ENCODE measurements at regions not wholly inside any gene's neighbourhood (a gene's known extent, or its start where the extent isn't known, plus 50 kb on each side); places are given as distances from the start of the nearest gene placed in this dataset.
"Not testable (repeated sequence)": the region's sequence is repeated elsewhere in the genome, so short reads cannot be mapped to it uniquely, and the experiment has no call there.

DNA sequence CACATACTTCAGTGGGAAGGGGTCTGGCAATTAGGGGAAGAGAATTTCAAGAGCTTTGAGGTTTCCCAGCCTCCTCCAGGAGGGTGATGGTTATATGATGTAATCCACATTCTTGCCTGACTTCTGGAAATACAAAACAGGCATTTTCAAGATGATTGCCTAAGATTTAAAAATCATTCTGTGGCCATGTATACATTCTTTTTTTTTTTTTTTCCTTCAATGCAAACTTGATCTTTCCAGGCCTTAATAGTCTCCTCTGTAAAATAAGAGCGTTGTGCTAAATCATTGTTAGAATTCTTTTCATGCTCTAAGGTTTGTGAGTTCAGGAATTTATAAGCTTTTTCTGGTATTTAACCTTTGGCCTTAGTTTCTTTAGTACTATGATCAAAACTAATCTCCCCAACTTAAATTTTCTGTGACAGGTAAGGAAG, 192.3 kb upstream of the HMCN1 start:
- DNase-seq (no peak), ATAC-seq (no peak)
- intact Hi-C loops (cut with DNase I), result loop anchor here in 1 of 10 donors (10.0 kb wide), 1 partner anchor 197 kb away; no protein-coding TSS in a partner anchor
- Histone ChIP-seq H3K36me3 (no peaks in the 10 kb centered on the region), H3K9me3 (no peaks in the 10 kb centered on the region), H3K4me1 (peaks cover 0 to 8% (median 0%) of the 10 kb centered on the region in 12 donors), H3K27ac (no peak overlapping the region), H3K4me3 (no peak overlapping the region), H3K27me3 (no peaks in the 10 kb centered on the region)
- TF ChIP-seq, protein P1, sequence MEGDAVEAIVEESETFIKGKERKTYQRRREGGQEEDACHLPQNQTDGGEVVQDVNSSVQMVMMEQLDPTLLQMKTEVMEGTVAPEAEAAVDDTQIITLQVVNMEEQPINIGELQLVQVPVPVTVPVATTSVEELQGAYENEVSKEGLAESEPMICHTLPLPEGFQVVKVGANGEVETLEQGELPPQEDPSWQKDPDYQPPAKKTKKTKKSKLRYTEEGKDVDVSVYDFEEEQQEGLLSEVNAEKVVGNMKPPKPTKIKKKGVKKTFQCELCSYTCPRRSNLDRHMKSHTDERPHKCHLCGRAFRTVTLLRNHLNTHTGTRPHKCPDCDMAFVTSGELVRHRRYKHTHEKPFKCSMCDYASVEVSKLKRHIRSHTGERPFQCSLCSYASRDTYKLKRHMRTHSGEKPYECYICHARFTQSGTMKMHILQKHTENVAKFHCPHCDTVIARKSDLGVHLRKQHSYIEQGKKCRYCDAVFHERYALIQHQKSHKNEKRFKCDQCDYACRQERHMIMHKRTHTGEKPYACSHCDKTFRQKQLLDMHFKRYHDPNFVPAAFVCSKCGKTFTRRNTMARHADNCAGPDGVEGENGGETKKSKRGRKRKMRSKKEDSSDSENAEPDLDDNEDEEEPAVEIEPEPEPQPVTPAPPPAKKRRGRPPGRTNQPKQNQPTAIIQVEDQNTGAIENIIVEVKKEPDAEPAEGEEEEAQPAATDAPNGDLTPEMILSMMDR (IDR thresholded peaks at IDR 0.05), result no peak
- no peak for TF ChIP-seq POLR2A (IDR thresholded peaks at IDR 0.05)
- 82 to 90% (median 85%) methylated on average over 1 of the region's 1 CpG for WGBS, 4 donors

DNA sequence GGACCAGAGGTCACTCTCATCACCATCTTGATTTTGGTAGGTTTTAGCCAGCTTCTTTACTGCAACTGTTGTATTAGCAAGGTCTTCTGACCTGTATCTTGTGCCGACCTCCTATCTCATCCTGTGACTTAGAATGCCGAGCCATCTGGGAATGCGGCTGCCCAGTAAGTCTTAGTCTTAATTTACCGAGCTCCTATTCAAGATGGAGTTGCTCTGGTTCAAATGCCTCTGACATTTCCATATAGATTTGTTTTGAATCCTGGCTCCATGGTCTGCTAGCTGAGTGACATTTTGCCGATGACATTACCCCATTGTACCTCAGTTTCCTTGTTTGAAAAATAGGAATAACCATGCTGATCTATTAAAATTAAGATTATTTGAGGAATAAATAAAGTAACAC, 193.9 kb upstream of the HMCN1 start:
- no peaks in the 10 kb centered on the region for H3K9me3 ChIP-seq
- no peak for ATAC-seq
- no peak for TF ChIP-seq POLR2A (IDR thresholded peaks at IDR 0.05)
- TF ChIP-seq, protein P1 (IDR thresholded peaks at IDR 0.05), result no peak
- no peak overlapping the region for H3K4me3 ChIP-seq
- DNase-seq, result no peak
- peaks cover 0 to 22% (median 0%) of the 10 kb centered on the region in 12 donors for H3K4me1 ChIP-seq
- whole genome bisulfite sequencing, 4 donors, result 95 to 98% (median 95%) methylated on average over 5 of the region's 5 CpGs
- H3K27ac ChIP-seq, result no peak overlapping the region
- intact Hi-C loops (cut with DNase I), result loop anchor here in 1 of 10 donors (10.0 kb wide), 1 partner anchor 195 kb away; no protein-coding TSS in a partner anchor
- H3K27me3 ChIP-seq, result no peaks in the 10 kb centered on the region
- H3K36me3 ChIP-seq, result no peaks in the 10 kb centered on the region

DNA sequence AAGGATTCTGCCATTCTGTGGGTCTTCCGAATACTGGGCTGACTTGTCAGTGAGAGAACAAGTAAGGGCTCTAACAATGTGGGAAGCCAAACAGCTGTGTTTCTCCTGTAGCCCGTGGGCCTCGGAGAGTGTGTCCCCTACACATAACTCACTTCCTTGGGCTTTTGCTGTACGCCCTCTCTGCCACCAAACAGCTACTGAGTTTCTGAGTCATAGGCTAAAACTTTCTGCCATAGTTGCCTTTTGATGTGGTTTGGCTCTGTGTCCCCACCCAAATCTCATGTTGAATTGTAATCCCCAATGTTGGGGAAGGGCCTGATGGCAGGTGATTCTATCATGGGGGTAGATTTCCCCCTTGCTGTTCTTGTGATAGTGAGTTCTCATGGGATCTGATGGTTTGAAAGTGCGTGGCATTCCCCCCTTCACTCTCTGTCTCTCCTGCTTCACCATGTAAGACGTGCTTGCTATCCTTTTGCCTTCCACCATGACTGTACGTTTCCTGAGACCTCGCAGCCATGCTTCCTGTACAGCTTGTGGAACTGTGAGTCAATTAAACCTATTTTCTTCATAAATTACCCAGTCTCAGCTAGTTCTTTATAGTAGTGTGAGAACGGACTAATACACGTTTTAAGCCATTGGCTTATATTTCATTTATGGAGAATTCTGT, 194.8 kb upstream of the HMCN1 start:
- no peaks in the 10 kb centered on the region for H3K9me3 ChIP-seq
- ATAC-seq (no peak), DNase-seq (no peak)
- H3K36me3 ChIP-seq, result no peaks in the 10 kb centered on the region
- TF ChIP-seq, protein P1 (IDR thresholded peaks at IDR 0.05), result no peak
- TF ChIP-seq POLR2A (IDR thresholded peaks at IDR 0.05), result no peak
- no peak overlapping the region for H3K27ac ChIP-seq
- H3K27me3 ChIP-seq, result no peaks in the 10 kb centered on the region
- 84 to 96% (median 89%) methylated on average over 10 of the region's 10 CpGs for WGBS, 4 donors
- intact Hi-C loops (cut with DNase I), result no loop called here
- H3K4me3 ChIP-seq, result no peak overlapping the region
- peaks cover 0 to 28% (median 0%) of the 10 kb centered on the region in 12 donors for H3K4me1 ChIP-seq

DNA sequence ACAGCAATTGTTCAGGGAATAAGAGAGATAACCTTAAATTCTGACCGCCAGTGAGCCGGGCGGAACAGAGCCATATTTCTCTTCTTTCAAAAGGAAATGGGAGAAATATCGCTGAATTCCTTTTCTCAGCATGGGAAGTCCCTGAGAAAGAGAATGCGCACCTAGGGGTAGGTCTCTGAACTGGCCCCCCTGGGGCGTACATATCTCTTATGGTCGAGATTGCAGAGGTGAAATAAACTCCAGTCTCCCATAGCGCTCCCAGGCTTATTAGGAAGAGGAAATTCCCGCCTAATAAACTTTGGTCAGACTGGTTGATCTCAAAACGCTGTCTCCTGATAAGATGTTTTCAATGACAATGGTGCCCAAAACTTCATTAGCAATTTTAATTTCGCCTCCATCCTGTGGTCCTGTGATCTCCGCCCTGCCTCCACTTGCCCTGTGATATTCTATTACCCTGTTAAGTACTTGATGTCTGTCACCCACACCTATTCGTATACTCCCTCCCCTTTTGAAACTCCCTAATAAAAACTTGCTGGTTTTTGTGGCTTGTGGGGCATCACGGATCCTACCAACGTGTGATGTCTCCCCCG, 195.8 kb upstream of the HMCN1 start:
- intact Hi-C loops (cut with DNase I); H3K27me3 ChIP-seq; H3K36me3 ChIP-seq; H3K9me3 ChIP-seq; ATAC-seq; DNase-seq; H3K27ac ChIP-seq; H3K4me3 ChIP-seq: not testable (repeated sequence)
- H3K4me1 ChIP-seq, result peaks cover 0 to 38% (median 2%) of the 10 kb centered on the region in 12 donors
- WGBS, 4 donors, result 73 to 82% (median 80%) methylated on average over 14 to 16 of the region's 16 CpGs
